ENCODE measurements at regions not wholly inside any gene's neighbourhood (a gene's known extent, or its start where the extent isn't known, plus 50 kb on each side); places are given as distances from the start of the nearest gene placed in this dataset.
"Not testable (repeated sequence)": the region's sequence is repeated elsewhere in the genome, so short reads cannot be mapped to it uniquely, and the experiment has no call there.

GRCh38 chr6:140193269-140193668 is 818.8 kb upstream of the CITED2 start:
- TF ChIP-seq CTCF (IDR thresholded peaks at IDR 0.05; ENCODE audit: control extremely low read depth, extremely low read depth, low read depth, missing control alignments): no peak
- DNase-seq (ENCODE audit: extremely low spot score): no peak
- POLR2A ChIA-PET: no interaction called here
- CTCF ChIA-PET: no interaction called here

- POLR2A ChIA-PET: no interaction called here
- no peak for TF ChIP-seq CTCF (IDR thresholded peaks at IDR 0.05; ENCODE audit: control extremely low read depth, extremely low read depth, low read depth, missing control alignments)
- no peak for DNase-seq (ENCODE audit: extremely low spot score)
- CTCF ChIA-PET: interaction anchor here (1.2 to 1.5 kb wide), 4 partner anchors 9 to 17 kb away, joined by 4 to 5 read pairs (median 4); no protein-coding TSS in a partner anchor
Measured at GRCh38 chr6:140192018-140192417, 817.6 kb upstream of the CITED2 start.

- POLR2A ChIA-PET; DNase-seq (ENCODE audit: extremely low spot score): not testable (repeated sequence)
- CTCF ChIA-PET: interaction anchor here (1.4 kb wide), 1 partner anchor 15 kb away, joined by 3 read pairs; no protein-coding TSS in a partner anchor
Measured at GRCh38 chr6:140189263-140189662, 814.8 kb upstream of the CITED2 start.

- CTCF ChIA-PET: no interaction called here
- POLR2A ChIA-PET: no interaction called here
- TF ChIP-seq CTCF (IDR thresholded peaks at IDR 0.05; ENCODE audit: control extremely low read depth, extremely low read depth, low read depth, missing control alignments): no peak
- no peak for DNase-seq (ENCODE audit: extremely low spot score)
Measured at GRCh38 chr6:140185991-140186390, 811.5 kb upstream of the CITED2 start.

GRCh38 chr6:140183881-140184280 is 809.4 kb upstream of the CITED2 start:
- no peak for DNase-seq (ENCODE audit: extremely low spot score)
- ChIA-PET POLR2A (no interaction called here), CTCF (interaction anchor here (1.2 to 2.2 kb wide), 4 partner anchors 8 to 56 kb away, joined by 3 to 5 read pairs (median 3); no protein-coding TSS in a partner anchor)

GRCh38 chr6:140182821-140183220 is 808.4 kb upstream of the CITED2 start:
- CTCF ChIA-PET: interaction anchor here (1.3 to 2.2 kb wide), 2 partner anchors 9 to 55 kb away, joined by 3 to 5 read pairs; no protein-coding TSS in a partner anchor
- POLR2A ChIA-PET: no interaction called here
- no peak for TF ChIP-seq CTCF (IDR thresholded peaks at IDR 0.05; ENCODE audit: control extremely low read depth, extremely low read depth, low read depth, missing control alignments)
- DNase-seq (ENCODE audit: extremely low spot score): no peak

More at GRCh38 chr6:140183881-140184280, 809.4 kb upstream of the CITED2 start:
- TF ChIP-seq CTCF (IDR thresholded peaks at IDR 0.05; ENCODE audit: control extremely low read depth, extremely low read depth, low read depth, missing control alignments): no peak

- ChIA-PET POLR2A (no interaction called here), CTCF (interaction anchor here (2.2 kb wide), 1 partner anchor 10 kb away, joined by 5 read pairs; no protein-coding TSS in a partner anchor)
- DNase-seq (ENCODE audit: extremely low spot score): no peak
- TF ChIP-seq CTCF (IDR thresholded peaks at IDR 0.05; ENCODE audit: control extremely low read depth, extremely low read depth, low read depth, missing control alignments): no peak
Measured at GRCh38 chr6:140181876-140182275, 807.4 kb upstream of the CITED2 start.
